22Rv1 (cell line): ENCODE measurements at regions not wholly inside any gene's neighbourhood (a gene's known extent, or its start where the extent isn't known, plus 50 kb on each side); places are given as distances from the start of the nearest gene placed in this dataset.

Experiments used
- H3K27ac ChIP-seq: fragments of 450-650 bp; 2 replicates; pipeline ENCODE4 v1.5.1; 2017
- CTCF ChIP-seq: fragments of 450-650 bp; IDR thresholded peaks from 2 replicates; pipeline ENCODE4 v1.5.1; 2017; ENCODE audit warnings: mild to moderate bottlenecking
- ZFX ChIP-seq: fragments of 450-650 bp; IDR thresholded peaks from 2 replicates; pipeline ENCODE4 v1.6.1; 2017; ENCODE audit warnings: antibody characterized with exemption, borderline replicate concordance

- H3K27ac ChIP-seq: no peak overlapping the region
- TF ChIP-seq CTCF (no peak), ZFX (no peak)
These were observed 204.2 kb downstream of the PDCD6IP start for GRCh38 chr3:34002569-34003100.

- no peak overlapping the region for H3K27ac ChIP-seq
- TF ChIP-seq CTCF (no peak), ZFX (no peak)
These were observed 207.5 kb downstream of the PDCD6IP start for GRCh38 chr3:34005886-34006285.

- TF ChIP-seq CTCF (no peak), ZFX (no peak)
- no peak overlapping the region for H3K27ac ChIP-seq
These were observed 209.8 kb downstream of the PDCD6IP start for GRCh38 chr3:34008191-34008590.

GRCh38 chr3:34008836-34009809 lies 210.7 kb downstream of the PDCD6IP start:
- no peak for TF ChIP-seq ZFX
- TF ChIP-seq CTCF: no peak
- H3K27ac ChIP-seq: no peak overlapping the region

GRCh38 chr3:34011171-34012101 lies 213.0 kb downstream of the PDCD6IP start:
- H3K27ac ChIP-seq: no peak overlapping the region
- TF ChIP-seq ZFX: no peak
- TF ChIP-seq CTCF: no peak; the same call in 1 of the 2 replicates

- H3K27ac ChIP-seq: no peak overlapping the region
- no peak for TF ChIP-seq ZFX
These were observed 213.7 kb downstream of the PDCD6IP start for GRCh38 chr3:34012102-34012461.

- TF ChIP-seq ZFX: no peak
- no peak for TF ChIP-seq CTCF
- no peak overlapping the region for H3K27ac ChIP-seq
These were observed 215.6 kb downstream of the PDCD6IP start for GRCh38 chr3:34013818-34014570.
